ENCODE measurements at regions not wholly inside any gene's neighbourhood (a gene's known extent, or its start where the extent isn't known, plus 50 kb on each side); places are given as distances from the start of the nearest gene placed in this dataset.

DNA sequence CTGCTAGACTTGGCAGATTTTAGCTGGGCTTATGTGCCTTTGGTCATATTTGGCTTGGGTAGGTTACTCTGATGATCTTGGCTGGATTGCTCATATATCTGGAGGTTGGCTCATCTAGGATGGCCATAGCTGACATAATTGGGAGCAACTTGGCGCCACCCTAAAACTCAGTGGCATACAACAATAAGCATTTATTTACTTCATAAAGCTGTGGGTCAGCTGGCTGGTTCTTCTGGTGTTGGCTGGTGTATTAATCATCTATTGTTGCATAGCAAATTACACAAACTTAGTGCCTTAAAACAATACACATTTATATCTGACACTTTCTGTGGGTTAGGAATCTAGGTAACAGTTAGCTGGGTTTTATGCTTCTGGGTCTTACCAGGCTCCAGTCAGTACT lies 297.3 kb upstream of the JAG1 start:
- TF ChIP-seq, protein P1, sequence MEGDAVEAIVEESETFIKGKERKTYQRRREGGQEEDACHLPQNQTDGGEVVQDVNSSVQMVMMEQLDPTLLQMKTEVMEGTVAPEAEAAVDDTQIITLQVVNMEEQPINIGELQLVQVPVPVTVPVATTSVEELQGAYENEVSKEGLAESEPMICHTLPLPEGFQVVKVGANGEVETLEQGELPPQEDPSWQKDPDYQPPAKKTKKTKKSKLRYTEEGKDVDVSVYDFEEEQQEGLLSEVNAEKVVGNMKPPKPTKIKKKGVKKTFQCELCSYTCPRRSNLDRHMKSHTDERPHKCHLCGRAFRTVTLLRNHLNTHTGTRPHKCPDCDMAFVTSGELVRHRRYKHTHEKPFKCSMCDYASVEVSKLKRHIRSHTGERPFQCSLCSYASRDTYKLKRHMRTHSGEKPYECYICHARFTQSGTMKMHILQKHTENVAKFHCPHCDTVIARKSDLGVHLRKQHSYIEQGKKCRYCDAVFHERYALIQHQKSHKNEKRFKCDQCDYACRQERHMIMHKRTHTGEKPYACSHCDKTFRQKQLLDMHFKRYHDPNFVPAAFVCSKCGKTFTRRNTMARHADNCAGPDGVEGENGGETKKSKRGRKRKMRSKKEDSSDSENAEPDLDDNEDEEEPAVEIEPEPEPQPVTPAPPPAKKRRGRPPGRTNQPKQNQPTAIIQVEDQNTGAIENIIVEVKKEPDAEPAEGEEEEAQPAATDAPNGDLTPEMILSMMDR (IDR thresholded peaks at IDR 0.05): no peak
- no peak for TF ChIP-seq EZH2phosphoT487 (IDR thresholded peaks at IDR 0.05)
- no peak for TF ChIP-seq EZH2 (IDR thresholded peaks at IDR 0.05)
- Mint-ChIP-seq H3K4me3 (no peak overlapping the region), H3K27ac (no peak overlapping the region), H3K27me3 (ENCODE audit: insufficient read depth, low read depth) (peaks cover 4% of the 10 kb centered on the region), H3K4me1 (peaks cover 3% of the 10 kb centered on the region), H3K36me3 (no peaks in the 10 kb centered on the region), H3K9me3 (peaks cover 2% of the 10 kb centered on the region)
- Histone ChIP-seq H3F3A (ENCODE audit: low read depth) (no peaks in the 10 kb centered on the region), H3K9me3 (ENCODE audit: low read depth) (no peaks in the 10 kb centered on the region), H3K4me3 (no peak overlapping the region), H3K36me3 (no peaks in the 10 kb centered on the region), H3K4me1 (no peaks in the 10 kb centered on the region), H2AFZ (replicated peaks) (no peak overlapping the region), H3K27me3 (no peaks in the 10 kb centered on the region), H3K4me2 (no peak overlapping the region), H3K27ac (no peak overlapping the region), H3K79me2 (ENCODE audit: low read depth) (no peaks in the 10 kb centered on the region), H4K20me1 (ENCODE audit: low read depth) (no peaks in the 10 kb centered on the region), H3K9ac (no peak overlapping the region)
- no peak for DNase-seq (ENCODE audit: low spot score)

DNA sequence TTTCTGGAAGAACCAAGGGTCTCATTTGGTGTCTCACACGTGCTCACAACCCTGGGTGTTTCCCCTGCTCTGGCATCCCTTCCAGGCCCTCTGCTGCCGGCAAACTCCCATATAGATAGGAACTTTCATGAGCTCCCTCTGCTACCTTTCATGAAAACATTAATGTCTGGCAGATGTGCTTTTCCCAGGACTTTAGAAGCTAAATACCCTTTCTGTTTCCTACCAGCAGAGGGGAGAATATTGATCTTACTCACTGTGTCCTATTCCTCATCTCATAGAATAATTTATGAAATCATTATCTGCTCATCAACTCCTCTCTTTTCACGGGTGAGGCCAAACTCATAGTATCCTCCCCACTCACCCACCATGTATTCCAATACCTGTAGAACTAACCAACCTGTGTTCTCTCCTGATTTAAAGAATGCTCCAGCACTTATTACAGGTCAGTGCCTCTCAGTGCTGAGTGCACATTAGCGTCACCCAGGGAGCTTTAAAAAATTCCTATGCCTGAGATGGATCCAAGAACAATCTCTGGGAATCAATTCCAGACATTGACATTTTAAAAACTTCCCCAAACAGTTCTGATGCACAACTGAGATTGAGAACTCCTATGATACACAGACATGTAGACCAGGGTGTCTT lies 298.5 kb upstream of the JAG1 start:
- H3K79me2 ChIP-seq (ENCODE audit: low read depth): no peaks in the 10 kb centered on the region
- peaks cover 3% of the 10 kb centered on the region for H3K4me1 Mint-ChIP-seq
- no peak overlapping the region for H3K27ac ChIP-seq
- H2AFZ ChIP-seq (replicated peaks): no peak overlapping the region
- H3F3A ChIP-seq (ENCODE audit: low read depth): no peaks in the 10 kb centered on the region
- no peaks in the 10 kb centered on the region for H4K20me1 ChIP-seq (ENCODE audit: low read depth)
- H3K27me3 Mint-ChIP-seq (ENCODE audit: insufficient read depth, low read depth): peaks cover 5% of the 10 kb centered on the region
- no peak overlapping the region for H3K27ac Mint-ChIP-seq
- H3K9ac ChIP-seq: no peak overlapping the region
- H3K36me3 Mint-ChIP-seq: no peaks in the 10 kb centered on the region
- H3K9me3 Mint-ChIP-seq: peaks cover 2% of the 10 kb centered on the region
- H3K36me3 ChIP-seq: no peaks in the 10 kb centered on the region
- no peak overlapping the region for H3K4me2 ChIP-seq
- H3K9me3 ChIP-seq (ENCODE audit: low read depth): no peaks in the 10 kb centered on the region
- H3K4me1 ChIP-seq: no peaks in the 10 kb centered on the region
- TF ChIP-seq, protein P1 (IDR thresholded peaks at IDR 0.05): no peak
- TF ChIP-seq EZH2 (IDR thresholded peaks at IDR 0.05): no peak
- no peak for TF ChIP-seq EZH2phosphoT487 (IDR thresholded peaks at IDR 0.05)
- H3K4me3 Mint-ChIP-seq: no peak overlapping the region
- no peaks in the 10 kb centered on the region for H3K27me3 ChIP-seq
- no peak for DNase-seq (ENCODE audit: low spot score)
- H3K4me3 ChIP-seq: no peak overlapping the region

DNA sequence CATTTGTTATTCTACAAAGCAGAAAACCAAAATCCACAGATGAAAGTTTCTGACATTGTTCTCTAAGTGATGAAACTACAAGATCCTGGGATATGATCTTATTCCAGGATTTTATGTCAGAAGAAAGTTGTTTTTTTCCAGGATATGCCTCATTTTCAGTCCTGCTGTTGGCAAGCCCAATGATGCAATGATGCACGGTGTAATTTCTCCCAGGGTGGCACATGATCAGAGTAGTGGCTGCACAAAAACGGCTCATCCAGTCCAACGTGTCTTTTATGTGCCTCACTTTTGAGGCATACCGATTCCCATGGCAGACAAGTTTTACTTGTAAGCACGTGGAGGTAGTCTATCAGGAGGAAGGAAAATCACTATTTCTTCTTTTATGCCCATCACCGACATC lies 302.3 kb upstream of the JAG1 start:
- Histone ChIP-seq H3K9me3 (ENCODE audit: low read depth) (no peaks in the 10 kb centered on the region), H3K9ac (no peak overlapping the region), H4K20me1 (ENCODE audit: low read depth) (no peaks in the 10 kb centered on the region), H2AFZ (replicated peaks) (no peak overlapping the region), H3K27me3 (no peaks in the 10 kb centered on the region), H3K79me2 (ENCODE audit: low read depth) (no peaks in the 10 kb centered on the region), H3K4me3 (no peak overlapping the region), H3K4me2 (no peak overlapping the region), H3K27ac (no peak overlapping the region), H3F3A (ENCODE audit: low read depth) (no peaks in the 10 kb centered on the region), H3K36me3 (no peaks in the 10 kb centered on the region), H3K4me1 (no peaks in the 10 kb centered on the region)
- Mint-ChIP-seq H3K4me3 (no peak overlapping the region), H3K36me3 (no peaks in the 10 kb centered on the region), H3K27ac (no peak overlapping the region), H3K9me3 (no peaks in the 10 kb centered on the region), H3K27me3 (ENCODE audit: insufficient read depth, low read depth) (peaks cover 5% of the 10 kb centered on the region), H3K4me1 (peaks cover 3% of the 10 kb centered on the region)
- DNase-seq (ENCODE audit: low spot score): no peak
- TF ChIP-seq EZH2phosphoT487 (IDR thresholded peaks at IDR 0.05) (no peak), EZH2 (IDR thresholded peaks at IDR 0.05) (no peak)
- TF ChIP-seq, protein P1 (IDR thresholded peaks at IDR 0.05): no peak
